HG02885 (cell line): ENCODE measurements at regions not wholly inside any gene's neighbourhood (a gene's known extent, or its start where the extent isn't known, plus 50 kb on each side); places are given as distances from the start of the nearest gene placed in this dataset.
A peak's percentile ranks its signal among the peaks of the same experiment; 100 is the strongest.

Source experiments
- ATAC-seq: cut with Tn5 transposase; IDR thresholded peaks from one replicate; pipeline ENCODE4 v1.9.1; 2021; ENCODE audit warnings: mild to moderate bottlenecking; ENCODE audit not compliant: unreplicated experiment, poor library complexity

DNA sequence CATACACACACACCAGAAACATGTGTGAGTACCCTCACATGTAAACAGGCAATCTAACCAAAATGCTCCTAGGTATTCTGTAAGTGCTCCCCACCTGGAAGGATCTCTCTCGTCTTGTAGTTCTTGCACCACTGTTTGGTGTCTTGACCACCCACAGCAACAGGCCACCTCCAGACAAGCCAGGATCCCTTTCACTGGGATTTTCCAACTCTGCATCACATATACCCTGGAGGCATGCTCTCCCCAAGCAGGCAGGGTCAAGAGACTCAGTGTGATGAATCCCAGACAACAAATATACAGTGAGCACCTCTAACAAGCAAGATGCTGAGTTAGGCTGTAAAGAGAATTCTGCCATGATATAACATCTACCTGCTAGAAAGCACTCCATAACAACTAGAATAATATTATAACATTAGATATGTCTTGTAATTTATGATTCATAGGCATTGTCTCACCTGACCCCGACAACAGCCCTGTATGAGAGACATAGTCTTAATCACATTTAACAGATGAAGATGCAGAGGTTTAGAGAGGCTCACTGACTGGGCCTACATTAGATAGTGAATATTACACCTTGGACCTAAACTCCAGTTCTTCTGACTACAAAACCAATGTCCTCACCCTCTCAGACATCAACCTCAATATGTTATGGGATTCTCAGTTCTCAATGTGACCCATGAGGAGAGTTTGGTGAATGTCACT lies 76.5 kb upstream of the BCL6 start:
- no peak for ATAC-seq

DNA sequence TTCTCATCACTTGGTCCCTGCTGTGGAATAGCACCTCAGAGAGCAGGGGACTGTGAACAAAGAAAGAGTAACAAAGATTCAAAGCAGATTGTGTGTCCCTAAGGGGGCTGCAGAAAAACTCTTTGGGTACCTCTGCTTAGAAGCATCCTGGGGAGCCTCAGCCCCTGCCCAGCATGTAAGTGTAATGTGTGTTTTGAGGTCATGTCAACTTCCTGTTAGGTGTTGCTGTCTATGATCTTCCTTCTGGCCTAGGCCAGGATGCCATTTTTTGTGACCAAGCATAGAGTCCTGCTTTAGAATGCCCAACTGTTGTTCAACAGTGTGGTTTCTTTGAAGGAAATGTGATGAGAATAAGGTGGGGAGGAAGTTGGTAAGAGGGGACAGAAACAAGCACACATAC lies 77.1 kb upstream of the BCL6 start:
- no peak for ATAC-seq

DNA sequence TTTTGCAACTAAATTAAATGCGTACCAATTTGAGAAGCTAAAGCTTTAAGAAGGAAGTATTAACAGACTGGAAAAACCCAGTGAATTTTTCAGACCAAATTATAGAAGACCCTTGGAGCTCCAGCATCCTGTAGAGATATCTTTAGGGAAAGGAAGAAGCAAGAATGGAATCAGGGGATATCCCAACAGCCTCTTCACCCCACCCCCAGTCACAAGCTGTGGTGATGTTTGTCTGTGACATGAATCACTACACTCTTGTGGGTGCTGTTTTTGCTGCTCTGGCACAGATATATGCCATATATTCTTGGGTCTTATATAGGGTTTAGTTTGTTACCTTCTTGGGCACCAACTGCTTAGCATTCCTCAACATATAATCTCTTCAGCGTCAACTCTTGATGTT lies 78.5 kb upstream of the BCL6 start:
- no peak for ATAC-seq

DNA sequence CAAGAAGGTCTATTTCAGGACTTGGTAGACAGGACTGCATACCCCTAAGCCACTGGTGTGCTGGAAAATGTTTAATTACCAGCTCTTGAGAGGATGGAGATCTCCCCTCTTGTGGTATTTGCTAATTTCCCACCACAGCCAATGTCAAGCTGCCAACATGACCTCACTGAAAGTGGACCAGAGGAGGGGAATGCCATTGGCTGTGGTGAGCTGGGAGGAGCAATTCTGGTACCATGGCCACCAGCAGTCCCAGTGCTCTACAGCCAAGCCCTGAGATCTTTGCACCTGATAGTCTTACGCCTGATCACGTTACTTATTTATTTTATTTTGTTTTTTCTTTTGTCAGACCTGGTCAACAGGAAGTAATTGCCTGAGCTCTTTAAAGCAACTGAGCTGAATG lies 82.5 kb upstream of the BCL6 start:
- no peak for ATAC-seq

GRCh38 chr3:187828579-187829452 lies 83.5 kb upstream of the BCL6 start:
- peak; percentile 78 for ATAC-seq

DNA sequence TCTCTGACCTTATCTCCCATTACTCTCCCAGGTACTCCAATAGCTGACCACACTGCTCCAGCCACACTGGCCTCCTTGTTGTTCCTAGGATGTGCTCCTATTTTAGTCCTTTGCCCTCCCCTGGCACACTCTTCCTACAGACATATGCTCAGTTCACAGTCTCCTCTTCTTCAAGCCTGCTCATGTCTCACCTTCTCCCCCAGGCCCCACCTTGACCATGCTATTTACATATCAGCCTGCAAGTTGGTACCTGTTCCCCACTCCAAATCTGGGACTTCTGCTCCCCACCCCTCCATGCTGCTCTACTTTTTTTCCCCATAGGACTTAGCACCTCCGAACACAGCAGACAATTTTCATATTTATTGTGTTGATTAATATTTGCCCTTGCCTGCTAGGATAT lies 84.9 kb upstream of the BCL6 start:
- no peak for ATAC-seq

DNA sequence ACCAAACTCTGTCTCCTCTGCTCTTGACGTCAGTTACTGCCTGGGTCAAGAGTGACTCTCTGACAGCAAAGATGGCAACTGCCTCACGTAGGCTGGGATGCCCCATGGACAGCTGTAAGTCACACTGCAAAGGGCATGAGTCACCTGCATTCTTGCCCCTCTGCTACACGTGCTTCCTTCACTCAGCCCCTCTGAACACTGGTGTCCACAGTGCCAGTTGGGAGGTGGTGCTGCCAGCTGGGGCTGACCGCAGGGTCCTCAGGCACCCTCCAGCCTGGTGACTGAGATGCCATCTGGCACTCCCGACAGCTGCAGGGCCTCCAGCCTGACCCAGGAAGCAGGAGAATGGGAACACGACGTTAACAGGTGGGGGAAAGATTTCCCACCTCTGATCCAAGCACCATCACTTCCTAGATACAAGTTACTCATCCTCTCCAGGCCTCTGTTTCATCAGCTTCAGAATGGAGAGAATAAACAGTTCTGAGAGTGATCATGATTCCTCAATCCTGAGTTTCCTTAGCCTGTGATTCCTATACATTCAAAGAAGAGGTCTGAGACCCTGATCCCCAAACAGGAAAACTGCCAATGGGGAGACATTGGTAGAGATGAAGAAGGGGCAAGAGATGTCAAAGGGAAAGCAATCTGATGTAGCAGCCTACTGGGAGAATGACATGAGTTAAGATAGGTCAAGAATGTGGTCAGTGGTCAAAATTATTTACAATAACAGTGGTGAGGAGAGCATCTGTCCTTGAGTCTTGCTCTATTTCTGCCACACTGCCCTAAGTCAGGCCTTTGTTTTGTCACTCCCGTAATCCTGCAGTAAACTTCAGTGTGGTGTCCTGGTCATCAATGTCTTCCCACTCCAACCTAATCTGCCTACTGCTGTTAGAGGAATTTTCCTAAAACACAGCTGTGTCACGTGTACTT lies 86.1 kb upstream of the BCL6 start:
- ATAC-seq: no peak

DNA sequence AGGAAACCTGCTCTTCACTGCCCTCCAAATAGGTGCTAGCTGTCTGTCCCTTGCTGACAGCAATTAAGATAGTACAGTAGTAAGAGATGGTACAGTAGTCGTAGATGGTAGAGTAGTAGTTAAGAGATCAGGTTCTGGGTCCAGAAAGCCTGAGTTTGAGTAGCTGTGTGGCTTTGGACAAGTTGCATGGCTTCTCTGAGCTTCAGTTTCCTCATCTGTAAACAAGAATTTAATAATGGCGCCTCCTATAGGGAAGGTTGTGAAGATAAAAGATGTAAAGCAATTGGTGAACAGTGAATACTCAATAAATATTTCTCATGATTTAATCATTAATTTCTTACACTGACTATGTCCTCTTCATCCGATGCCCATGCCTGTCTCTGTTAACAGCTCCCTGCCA lies 86.9 kb upstream of the BCL6 start:
- ATAC-seq: no peak

DNA sequence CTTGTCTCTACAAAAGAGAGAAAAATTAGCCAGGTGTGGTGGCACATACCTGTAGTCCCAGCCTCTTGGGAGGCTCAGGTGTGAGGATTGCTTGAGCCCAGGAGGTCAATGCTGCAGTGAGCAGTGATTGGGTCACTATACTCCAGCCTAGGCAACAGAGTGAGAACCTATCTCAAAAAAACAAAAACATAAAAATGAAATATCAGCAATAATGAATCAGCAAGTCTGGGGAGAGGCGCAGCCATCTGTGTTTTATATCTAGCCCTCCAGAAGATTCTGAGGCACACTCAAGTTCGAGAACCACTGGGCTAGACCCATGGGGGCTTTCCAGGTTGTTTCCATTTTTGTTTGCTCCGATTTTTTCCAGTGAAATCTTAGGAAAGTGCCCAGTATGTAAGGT lies 88.1 kb upstream of the BCL6 start:
- ATAC-seq: no peak

DNA sequence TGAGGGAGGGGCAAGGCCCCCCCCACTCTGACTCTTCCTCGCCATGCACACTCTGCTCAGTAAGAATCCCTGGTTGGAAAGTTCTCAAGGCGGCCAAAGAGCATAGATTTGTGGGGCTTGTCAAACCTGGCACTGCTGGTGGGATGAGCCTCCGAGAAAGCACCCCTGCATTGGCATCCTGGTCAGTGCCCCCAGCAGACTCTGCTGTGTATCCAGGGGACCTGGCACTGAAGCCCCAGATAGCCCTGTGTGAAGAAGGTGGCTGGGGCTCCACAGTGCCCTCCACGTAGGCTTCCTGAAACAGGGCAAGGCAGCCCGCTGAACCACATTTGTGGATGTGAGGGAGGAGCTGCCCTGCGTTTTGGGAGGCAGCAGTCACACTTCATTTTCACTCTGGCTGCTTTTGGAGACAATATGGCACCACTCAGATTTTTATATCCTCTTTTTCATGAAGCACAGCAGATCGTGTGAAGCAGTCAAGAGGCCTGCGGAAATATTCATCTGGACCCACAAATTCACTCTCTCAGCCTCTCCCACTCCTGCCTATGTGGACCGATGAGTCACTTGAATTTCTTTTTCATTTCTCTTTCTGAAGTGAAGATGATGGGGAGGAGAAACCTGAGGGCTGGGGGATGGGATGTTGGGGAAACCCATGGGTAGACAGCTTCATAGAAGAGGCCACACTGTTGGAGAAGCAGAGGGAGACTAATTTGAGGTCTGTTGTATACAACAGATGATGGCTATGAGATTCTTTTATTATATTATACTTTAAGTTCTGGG lies 88.7 kb upstream of the BCL6 start:
- ATAC-seq: no peak

- no peak for ATAC-seq
These were observed 91.8 kb upstream of the BCL6 start for GRCh38 chr3:187836823-187837770.

GRCh38 chr3:187838016-187838540 lies 92.8 kb upstream of the BCL6 start:
- ATAC-seq: no peak

- ATAC-seq: no peak
These were observed 94.2 kb upstream of the BCL6 start for GRCh38 chr3:187839422-187839821.

GRCh38 chr3:187840856-187841255 lies 95.6 kb upstream of the BCL6 start:
- no peak for ATAC-seq

DNA sequence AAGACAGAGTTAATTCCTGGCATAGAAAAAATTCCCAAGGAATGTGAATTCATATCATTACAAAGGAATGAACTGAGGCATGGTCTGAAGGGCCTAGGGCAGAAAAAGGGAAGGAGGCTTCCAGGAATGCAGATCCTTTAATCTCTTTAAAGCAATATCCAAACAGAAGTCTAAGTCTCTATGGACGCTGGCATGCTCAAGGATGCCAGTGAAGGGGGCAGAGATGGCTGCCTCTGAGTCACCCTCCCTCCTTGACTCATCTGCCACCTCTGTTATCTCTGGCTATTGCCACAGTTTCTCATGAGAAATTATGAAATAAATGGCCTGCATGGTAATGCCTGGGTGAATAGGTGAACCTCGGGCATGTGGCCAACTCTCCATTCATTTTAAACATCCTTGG lies 96.3 kb upstream of the BCL6 start:
- ATAC-seq: no peak

DNA sequence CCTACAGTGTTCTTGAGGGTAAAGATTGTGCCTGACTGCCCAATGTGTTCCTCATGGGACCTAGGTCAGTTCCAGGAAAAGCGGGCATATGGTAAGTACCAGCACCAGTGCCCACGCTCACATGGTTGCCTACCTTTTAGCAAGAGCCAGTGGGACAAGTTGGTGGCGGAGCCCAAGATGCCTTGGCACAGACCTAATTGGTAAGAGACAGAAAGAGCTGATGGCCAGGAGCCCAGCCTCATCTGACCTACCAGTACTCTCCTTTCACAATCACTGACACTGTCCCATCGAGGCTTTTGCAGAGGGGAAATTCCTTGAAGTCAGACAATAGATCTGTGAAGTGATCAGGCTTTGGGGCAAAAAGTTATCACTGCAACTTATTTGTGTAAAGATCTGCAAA lies 98.4 kb upstream of the BCL6 start:
- no peak for ATAC-seq

DNA sequence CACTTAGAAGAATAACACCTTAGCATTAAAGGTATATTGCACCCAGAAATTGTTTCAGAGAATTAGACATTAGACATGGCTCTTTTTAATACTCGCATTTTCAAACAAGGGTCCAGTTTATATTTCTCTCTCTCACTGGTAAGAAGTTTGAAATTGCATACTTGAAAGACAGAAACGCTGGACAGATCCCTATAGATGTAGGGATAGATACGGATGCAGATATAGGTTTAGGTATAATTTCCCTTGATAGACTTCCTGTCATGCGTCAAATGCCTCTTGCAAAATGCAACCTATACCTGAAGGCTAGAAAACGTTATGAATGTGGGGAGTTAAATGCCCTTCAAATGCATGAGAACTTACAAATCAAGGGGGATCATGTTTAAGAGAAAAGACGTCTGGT lies 99.4 kb upstream of the BCL6 start:
- no peak for ATAC-seq

DNA sequence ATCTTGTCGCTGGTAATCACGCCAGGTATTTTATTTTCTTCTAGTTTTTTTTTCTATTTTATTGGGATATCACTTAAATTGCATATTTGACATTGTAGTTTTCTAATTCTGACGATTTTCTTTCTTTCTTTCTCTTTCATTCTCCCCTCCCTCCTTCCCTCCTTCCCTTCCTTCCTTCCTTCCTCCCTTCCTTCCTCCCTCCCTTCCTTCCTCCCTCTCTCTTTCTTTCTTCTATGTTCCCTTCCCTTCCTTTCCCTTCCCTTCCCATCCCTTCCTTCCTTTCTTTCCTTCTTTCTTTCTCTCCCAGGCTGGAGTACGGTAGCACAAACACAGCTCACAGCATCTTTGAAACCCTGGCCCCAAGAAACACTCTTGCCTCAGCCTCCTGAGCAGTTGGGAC lies 100.6 kb upstream of the BCL6 start:
- ATAC-seq: no peak

GRCh38 chr3:187848401-187848800 lies 103.1 kb upstream of the BCL6 start:
- no peak for ATAC-seq
